ENCODE measurements at regions not wholly inside any gene's neighbourhood (a gene's known extent, or its start where the extent isn't known, plus 50 kb on each side); places are given as distances from the start of the nearest gene placed in this dataset.

- TF ChIP-seq CTCF (IDR thresholded peaks at IDR 0.05) (no peak), POLR2A (IDR thresholded peaks at IDR 0.05) (no peak)
Observed at GRCh38 chr12:115440438-115440837, 756.5 kb upstream of the TBX3 start.
